WTC11 (cell line): ENCODE measurements at regions not wholly inside any gene's neighbourhood (a gene's known extent, or its start where the extent isn't known, plus 50 kb on each side); places are given as distances from the start of the nearest gene placed in this dataset.

Experiments
- ATAC-seq: fragments of 200-7000 bp; cut with Tn5 transposase; 2 replicates; pipeline ENCODE4 v1.10.0; 2021; ENCODE audit warnings: mild to moderate bottlenecking, moderate library complexity
- CTCF ChIA-PET: fragments of 300-600 bp; sonication (Branson Sonifier 250); formaldehyde crosslinking; loops from one replicate; lab custom pipeline; 2021; ENCODE audit warnings: antibody characterized with exemption; lab: Charles Lee
- POLR2A ChIA-PET: fragments of 350-600 bp; sonication (Branson Sonifier 250); formaldehyde crosslinking; loops from one replicate; lab custom pipeline; 2021; ENCODE audit warnings: antibody characterized with exemption; lab: Charles Lee
- DNase-seq: peaks from one replicate; pipeline ENCODE4 v3.0.0; 2021; ENCODE audit warnings: low spot score
- H3K27ac Mint-ChIP-seq: 2 replicates; pipeline ENCODE4 v1.8.0; 2021; ENCODE audit warnings: mixed read lengths
- H3K27me3 Mint-ChIP-seq: 2 replicates; pipeline ENCODE4 v1.8.0; 2021; ENCODE audit warnings: low read depth, mild to moderate bottlenecking, moderate library complexity, mixed read lengths
- H3K36me3 Mint-ChIP-seq: 2 replicates; pipeline ENCODE4 v1.8.0; 2021; ENCODE audit warnings: mixed read lengths
- H3K4me1 Mint-ChIP-seq: 2 replicates; pipeline ENCODE4 v1.8.0; 2022; ENCODE audit warnings: mixed read lengths
- H3K4me3 Mint-ChIP-seq: 2 replicates; pipeline ENCODE4 v1.8.0; 2021; ENCODE audit warnings: mild to moderate bottlenecking, moderate library complexity, mixed read lengths
- H3K9me3 Mint-ChIP-seq: 2 replicates; pipeline ENCODE4 v1.8.0; 2021; ENCODE audit warnings: mixed read lengths
- CREB1 ChIP-seq: sonication (generic); formaldehyde crosslinking; IDR thresholded peaks from 2 replicates; pipeline ENCODE4 v1.8.0; 2023; ENCODE audit warnings: mild to moderate bottlenecking, missing genetic modification reagents
- FOXP1 ChIP-seq: sonication (generic); formaldehyde crosslinking; IDR thresholded peaks from 2 replicates; pipeline ENCODE4 v1.8.0; 2022; ENCODE audit warnings: missing genetic modification reagents, mild to moderate bottlenecking, moderate library complexity, borderline replicate concordance
- JUN ChIP-seq: sonication (generic); formaldehyde crosslinking; IDR thresholded peaks from 2 replicates; pipeline ENCODE4 v1.8.0; 2023; ENCODE audit warnings: mild to moderate bottlenecking, missing genetic modification reagents
- KAT7 ChIP-seq: sonication (generic); formaldehyde crosslinking; IDR thresholded peaks from 2 replicates; pipeline ENCODE4 v1.8.1; 2023; ENCODE audit warnings: missing genetic modification reagents, mild to moderate bottlenecking, borderline replicate concordance
- NFATC4 ChIP-seq: fragments of 250-450 bp; sonication (Bioruptor Pico); IDR thresholded peaks from 2 replicates; pipeline ENCODE4 v1.9.0; 2021; ENCODE audit warnings: mild to moderate bottlenecking
- NR1H2 ChIP-seq: sonication (generic); formaldehyde crosslinking; IDR thresholded peaks from 2 replicates; pipeline ENCODE4 v1.9.0; 2021; ENCODE audit warnings: mild to moderate bottlenecking, moderate library complexity, missing genetic modification reagents
- SMAD3 ChIP-seq: sonication (generic); formaldehyde crosslinking; IDR thresholded peaks from 2 replicates; pipeline ENCODE4 v1.8.0; 2022; ENCODE audit warnings: missing genetic modification reagents, mild to moderate bottlenecking, borderline replicate concordance
- TEAD4 ChIP-seq: sonication (generic); formaldehyde crosslinking; IDR thresholded peaks from 2 replicates; pipeline ENCODE4 v1.8.0; 2022; ENCODE audit warnings: mild to moderate bottlenecking, missing genetic modification reagents
- ZBTB21 ChIP-seq: sonication (generic); formaldehyde crosslinking; IDR thresholded peaks from 2 replicates; pipeline ENCODE4 v1.8.1; 2023; ENCODE audit warnings: mild to moderate bottlenecking, missing genetic modification reagents, borderline replicate concordance
- ZNF219 ChIP-seq: sonication (generic); formaldehyde crosslinking; IDR thresholded peaks from 2 replicates; pipeline ENCODE4 v1.8.0; 2023; ENCODE audit warnings: missing genetic modification reagents, mild to moderate bottlenecking, borderline replicate concordance
- ZNF263 ChIP-seq: sonication (generic); formaldehyde crosslinking; IDR thresholded peaks from 2 replicates; pipeline ENCODE4 v1.8.1; 2022; ENCODE audit warnings: low read depth, mild to moderate bottlenecking, moderate library complexity, missing genetic modification reagents
- ZNF671 ChIP-seq: fragments of 250-450 bp; sonication (Bioruptor Pico); IDR thresholded peaks from 2 replicates; pipeline ENCODE4 v1.8.0; 2021; ENCODE audit warnings: mild to moderate bottlenecking
- TF ChIP-seq, protein P1 (sequence below): fragments of 250-450 bp; sonication (Bioruptor Pico); IDR thresholded peaks from 2 replicates; pipeline ENCODE4 v1.9.0; 2021; ENCODE audit warnings: mild to moderate bottlenecking, borderline replicate concordance
- TF ChIP-seq, protein P2 (sequence below): sonication (generic); formaldehyde crosslinking; IDR thresholded peaks from 2 replicates; pipeline ENCODE4 v1.8.1; 2022; ENCODE audit warnings: low read depth, missing genetic modification reagents, borderline replicate concordance
- TF ChIP-seq, protein P3 (sequence below): sonication (generic); formaldehyde crosslinking; IDR thresholded peaks from 2 replicates; pipeline ENCODE4 v1.8.0; 2022; ENCODE audit warnings: mild to moderate bottlenecking, missing genetic modification reagents
- TF ChIP-seq, protein P4 (sequence below): sonication (generic); formaldehyde crosslinking; IDR thresholded peaks from 2 replicates; pipeline ENCODE4 v1.8.0; 2022; ENCODE audit warnings: mild to moderate bottlenecking, missing genetic modification reagents
- TF ChIP-seq, protein P5 (sequence below): sonication (generic); formaldehyde crosslinking; IDR thresholded peaks from 2 replicates; pipeline ENCODE4 v1.8.1; 2023; ENCODE audit warnings: mild to moderate bottlenecking, missing genetic modification reagents
- TF ChIP-seq, protein P6 (sequence below): fragments of 250-450 bp; sonication (Bioruptor Pico); IDR thresholded peaks from 2 replicates; pipeline ENCODE4 v1.8.0; 2021; ENCODE audit warnings: mild to moderate bottlenecking
- TF ChIP-seq, protein P7 (sequence below): fragments of 200-600 bp; IDR thresholded peaks from 2 replicates; pipeline ENCODE4 v1.8.0; 2022; ENCODE audit warnings: antibody characterized with exemption

DNA sequence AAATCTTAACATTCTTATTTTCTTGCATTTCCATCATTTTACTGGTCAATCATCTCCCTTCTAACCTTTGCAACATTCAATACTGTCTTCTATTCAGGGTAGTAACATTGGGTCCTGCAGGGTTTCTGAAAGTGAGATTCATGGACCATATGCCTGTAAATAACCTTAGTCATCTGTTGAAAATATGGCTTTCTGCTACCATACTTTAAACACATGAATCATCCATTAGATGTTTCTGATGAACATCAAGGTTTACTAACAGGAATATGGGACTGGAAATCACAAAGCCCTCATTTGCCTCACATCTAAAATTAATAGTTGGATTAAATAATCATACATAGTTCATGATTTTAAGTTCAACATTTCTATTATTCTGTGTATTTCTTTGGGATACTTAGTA is 475.9 kb upstream of the MARCKS start (continued):
- TF ChIP-seq ZBTB21 (CRISPR knock-in tag) (no peak), KAT7 (CRISPR knock-in tag) (no peak), SMAD3 (no peak)
- TF ChIP-seq, protein P1, sequence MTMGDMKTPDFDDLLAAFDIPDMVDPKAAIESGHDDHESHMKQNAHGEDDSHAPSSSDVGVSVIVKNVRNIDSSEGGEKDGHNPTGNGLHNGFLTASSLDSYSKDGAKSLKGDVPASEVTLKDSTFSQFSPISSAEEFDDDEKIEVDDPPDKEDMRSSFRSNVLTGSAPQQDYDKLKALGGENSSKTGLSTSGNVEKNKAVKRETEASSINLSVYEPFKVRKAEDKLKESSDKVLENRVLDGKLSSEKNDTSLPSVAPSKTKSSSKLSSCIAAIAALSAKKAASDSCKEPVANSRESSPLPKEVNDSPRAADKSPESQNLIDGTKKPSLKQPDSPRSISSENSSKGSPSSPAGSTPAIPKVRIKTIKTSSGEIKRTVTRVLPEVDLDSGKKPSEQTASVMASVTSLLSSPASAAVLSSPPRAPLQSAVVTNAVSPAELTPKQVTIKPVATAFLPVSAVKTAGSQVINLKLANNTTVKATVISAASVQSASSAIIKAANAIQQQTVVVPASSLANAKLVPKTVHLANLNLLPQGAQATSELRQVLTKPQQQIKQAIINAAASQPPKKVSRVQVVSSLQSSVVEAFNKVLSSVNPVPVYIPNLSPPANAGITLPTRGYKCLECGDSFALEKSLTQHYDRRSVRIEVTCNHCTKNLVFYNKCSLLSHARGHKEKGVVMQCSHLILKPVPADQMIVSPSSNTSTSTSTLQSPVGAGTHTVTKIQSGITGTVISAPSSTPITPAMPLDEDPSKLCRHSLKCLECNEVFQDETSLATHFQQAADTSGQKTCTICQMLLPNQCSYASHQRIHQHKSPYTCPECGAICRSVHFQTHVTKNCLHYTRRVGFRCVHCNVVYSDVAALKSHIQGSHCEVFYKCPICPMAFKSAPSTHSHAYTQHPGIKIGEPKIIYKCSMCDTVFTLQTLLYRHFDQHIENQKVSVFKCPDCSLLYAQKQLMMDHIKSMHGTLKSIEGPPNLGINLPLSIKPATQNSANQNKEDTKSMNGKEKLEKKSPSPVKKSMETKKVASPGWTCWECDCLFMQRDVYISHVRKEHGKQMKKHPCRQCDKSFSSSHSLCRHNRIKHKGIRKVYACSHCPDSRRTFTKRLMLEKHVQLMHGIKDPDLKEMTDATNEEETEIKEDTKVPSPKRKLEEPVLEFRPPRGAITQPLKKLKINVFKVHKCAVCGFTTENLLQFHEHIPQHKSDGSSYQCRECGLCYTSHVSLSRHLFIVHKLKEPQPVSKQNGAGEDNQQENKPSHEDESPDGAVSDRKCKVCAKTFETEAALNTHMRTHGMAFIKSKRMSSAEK (CRISPR knock-in tag) = no peak
- TF ChIP-seq, all 79 proteins: peak for 0

DNA sequence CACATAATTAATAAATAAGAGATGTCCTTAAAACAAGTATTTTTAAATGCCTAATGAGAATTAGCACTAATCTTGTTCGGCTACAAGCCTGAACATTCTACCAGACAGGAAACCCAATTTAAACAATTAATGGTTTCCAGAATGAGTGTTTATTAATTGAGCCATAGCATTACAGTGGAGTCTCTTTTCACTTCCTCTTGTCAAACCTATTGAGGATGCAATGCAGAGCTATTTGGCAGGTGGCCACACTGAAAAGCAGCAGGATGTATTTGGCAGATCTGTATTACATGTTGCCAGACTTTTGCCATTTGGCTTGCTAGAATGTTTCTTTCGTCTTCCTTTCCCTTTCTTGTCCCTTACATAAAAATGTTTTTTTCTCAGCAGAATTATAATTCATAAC is 475.2 kb upstream of the MARCKS start:
- Mint-ChIP-seq H3K27me3 (no peaks in the 10 kb centered on the region), H3K36me3 (no peaks in the 10 kb centered on the region), H3K27ac (no peak overlapping the region), H3K9me3 (no peaks in the 10 kb centered on the region), H3K4me1 (no peaks in the 10 kb centered on the region), H3K4me3 (no peak overlapping the region)
- ATAC-seq = no peak
- CTCF ChIA-PET = interaction anchor here (0.5 to 0.9 kb wide), 2 partner anchors 75 to 349 kb away, joined by 3 read pairs; no protein-coding TSS in a partner anchor
- TF ChIP-seq NR1H2 (no peak), CREB1 (CRISPR knock-in tag) (no peak), ZNF671 (no peak), FOXP1 (no peak), JUN (CRISPR knock-in tag) (no peak)
- TF ChIP-seq, protein P2, sequence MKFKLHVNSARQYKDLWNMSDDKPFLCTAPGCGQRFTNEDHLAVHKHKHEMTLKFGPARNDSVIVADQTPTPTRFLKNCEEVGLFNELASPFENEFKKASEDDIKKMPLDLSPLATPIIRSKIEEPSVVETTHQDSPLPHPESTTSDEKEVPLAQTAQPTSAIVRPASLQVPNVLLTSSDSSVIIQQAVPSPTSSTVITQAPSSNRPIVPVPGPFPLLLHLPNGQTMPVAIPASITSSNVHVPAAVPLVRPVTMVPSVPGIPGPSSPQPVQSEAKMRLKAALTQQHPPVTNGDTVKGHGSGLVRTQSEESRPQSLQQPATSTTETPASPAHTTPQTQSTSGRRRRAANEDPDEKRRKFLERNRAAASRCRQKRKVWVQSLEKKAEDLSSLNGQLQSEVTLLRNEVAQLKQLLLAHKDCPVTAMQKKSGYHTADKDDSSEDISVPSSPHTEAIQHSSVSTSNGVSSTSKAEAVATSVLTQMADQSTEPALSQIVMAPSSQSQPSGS = no peak
- TF ChIP-seq, protein P3, sequence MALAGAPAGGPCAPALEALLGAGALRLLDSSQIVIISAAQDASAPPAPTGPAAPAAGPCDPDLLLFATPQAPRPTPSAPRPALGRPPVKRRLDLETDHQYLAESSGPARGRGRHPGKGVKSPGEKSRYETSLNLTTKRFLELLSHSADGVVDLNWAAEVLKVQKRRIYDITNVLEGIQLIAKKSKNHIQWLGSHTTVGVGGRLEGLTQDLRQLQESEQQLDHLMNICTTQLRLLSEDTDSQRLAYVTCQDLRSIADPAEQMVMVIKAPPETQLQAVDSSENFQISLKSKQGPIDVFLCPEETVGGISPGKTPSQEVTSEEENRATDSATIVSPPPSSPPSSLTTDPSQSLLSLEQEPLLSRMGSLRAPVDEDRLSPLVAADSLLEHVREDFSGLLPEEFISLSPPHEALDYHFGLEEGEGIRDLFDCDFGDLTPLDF (CRISPR knock-in tag) = no peak
- TF ChIP-seq, protein P4, sequence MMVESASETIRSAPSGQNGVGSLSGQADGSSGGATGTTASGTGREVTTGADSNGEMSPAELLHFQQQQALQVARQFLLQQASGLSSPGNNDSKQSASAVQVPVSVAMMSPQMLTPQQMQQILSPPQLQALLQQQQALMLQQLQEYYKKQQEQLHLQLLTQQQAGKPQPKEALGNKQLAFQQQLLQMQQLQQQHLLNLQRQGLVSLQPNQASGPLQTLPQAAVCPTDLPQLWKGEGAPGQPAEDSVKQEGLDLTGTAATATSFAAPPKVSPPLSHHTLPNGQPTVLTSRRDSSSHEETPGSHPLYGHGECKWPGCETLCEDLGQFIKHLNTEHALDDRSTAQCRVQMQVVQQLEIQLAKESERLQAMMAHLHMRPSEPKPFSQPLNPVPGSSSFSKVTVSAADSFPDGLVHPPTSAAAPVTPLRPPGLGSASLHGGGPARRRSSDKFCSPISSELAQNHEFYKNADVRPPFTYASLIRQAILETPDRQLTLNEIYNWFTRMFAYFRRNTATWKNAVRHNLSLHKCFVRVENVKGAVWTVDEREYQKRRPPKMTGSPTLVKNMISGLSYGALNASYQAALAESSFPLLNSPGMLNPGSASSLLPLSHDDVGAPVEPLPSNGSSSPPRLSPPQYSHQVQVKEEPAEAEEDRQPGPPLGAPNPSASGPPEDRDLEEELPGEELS (CRISPR knock-in tag) = no peak
- TF ChIP-seq, protein P5, sequence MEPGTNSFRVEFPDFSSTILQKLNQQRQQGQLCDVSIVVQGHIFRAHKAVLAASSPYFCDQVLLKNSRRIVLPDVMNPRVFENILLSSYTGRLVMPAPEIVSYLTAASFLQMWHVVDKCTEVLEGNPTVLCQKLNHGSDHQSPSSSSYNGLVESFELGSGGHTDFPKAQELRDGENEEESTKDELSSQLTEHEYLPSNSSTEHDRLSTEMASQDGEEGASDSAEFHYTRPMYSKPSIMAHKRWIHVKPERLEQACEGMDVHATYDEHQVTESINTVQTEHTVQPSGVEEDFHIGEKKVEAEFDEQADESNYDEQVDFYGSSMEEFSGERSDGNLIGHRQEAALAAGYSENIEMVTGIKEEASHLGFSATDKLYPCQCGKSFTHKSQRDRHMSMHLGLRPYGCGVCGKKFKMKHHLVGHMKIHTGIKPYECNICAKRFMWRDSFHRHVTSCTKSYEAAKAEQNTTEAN = no peak
- no peak for DNase-seq
- POLR2A ChIA-PET = no interaction called here

DNA sequence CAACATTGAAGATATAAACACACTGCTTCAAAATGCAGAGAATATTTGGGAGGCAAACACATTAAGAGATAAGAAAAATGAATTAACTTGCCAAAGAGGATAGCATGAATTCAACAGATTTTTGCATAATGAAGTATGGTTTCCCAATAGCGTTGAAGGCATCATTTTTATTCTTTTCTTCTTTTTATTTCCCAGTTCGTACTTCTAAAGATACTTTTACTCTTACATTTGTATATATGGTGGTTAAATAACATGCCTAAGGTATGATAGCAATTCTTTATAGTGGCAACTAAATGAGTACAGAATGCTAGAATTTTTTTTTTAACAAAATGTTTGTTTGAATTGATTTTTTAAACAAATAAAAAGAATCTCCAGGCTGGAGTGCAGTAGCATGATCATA is 473.4 kb upstream of the MARCKS start:
- Mint-ChIP-seq H3K9me3 (no peaks in the 10 kb centered on the region), H3K36me3 (no peaks in the 10 kb centered on the region), H3K27me3 (no peaks in the 10 kb centered on the region), H3K4me3 (no peak overlapping the region)
- TF ChIP-seq, protein P6, sequence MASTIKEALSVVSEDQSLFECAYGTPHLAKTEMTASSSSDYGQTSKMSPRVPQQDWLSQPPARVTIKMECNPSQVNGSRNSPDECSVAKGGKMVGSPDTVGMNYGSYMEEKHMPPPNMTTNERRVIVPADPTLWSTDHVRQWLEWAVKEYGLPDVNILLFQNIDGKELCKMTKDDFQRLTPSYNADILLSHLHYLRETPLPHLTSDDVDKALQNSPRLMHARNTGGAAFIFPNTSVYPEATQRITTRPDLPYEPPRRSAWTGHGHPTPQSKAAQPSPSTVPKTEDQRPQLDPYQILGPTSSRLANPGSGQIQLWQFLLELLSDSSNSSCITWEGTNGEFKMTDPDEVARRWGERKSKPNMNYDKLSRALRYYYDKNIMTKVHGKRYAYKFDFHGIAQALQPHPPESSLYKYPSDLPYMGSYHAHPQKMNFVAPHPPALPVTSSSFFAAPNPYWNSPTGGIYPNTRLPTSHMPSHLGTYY = no peak
- TF ChIP-seq ZNF263 (CRISPR knock-in tag) (no peak), FOXP1 (no peak), TEAD4 (CRISPR knock-in tag) (no peak), ZNF219 (CRISPR knock-in tag) (no peak), NFATC4 (CRISPR knock-in tag) (no peak)
- TF ChIP-seq, protein P7, sequence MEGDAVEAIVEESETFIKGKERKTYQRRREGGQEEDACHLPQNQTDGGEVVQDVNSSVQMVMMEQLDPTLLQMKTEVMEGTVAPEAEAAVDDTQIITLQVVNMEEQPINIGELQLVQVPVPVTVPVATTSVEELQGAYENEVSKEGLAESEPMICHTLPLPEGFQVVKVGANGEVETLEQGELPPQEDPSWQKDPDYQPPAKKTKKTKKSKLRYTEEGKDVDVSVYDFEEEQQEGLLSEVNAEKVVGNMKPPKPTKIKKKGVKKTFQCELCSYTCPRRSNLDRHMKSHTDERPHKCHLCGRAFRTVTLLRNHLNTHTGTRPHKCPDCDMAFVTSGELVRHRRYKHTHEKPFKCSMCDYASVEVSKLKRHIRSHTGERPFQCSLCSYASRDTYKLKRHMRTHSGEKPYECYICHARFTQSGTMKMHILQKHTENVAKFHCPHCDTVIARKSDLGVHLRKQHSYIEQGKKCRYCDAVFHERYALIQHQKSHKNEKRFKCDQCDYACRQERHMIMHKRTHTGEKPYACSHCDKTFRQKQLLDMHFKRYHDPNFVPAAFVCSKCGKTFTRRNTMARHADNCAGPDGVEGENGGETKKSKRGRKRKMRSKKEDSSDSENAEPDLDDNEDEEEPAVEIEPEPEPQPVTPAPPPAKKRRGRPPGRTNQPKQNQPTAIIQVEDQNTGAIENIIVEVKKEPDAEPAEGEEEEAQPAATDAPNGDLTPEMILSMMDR = no peak
- TF ChIP-seq, all 79 proteins: peak for 0
- POLR2A ChIA-PET = no interaction called here
- no peaks in the 10 kb centered on the region for H3K4me1 Mint-ChIP-seq
- no peak for ATAC-seq
- no peak for DNase-seq
- CTCF ChIA-PET = no interaction called here
- H3K27ac Mint-ChIP-seq = no peak overlapping the region
